ENCODE measurements at regions not wholly inside any gene's neighbourhood (a gene's known extent, or its start where the extent isn't known, plus 50 kb on each side); places are given as distances from the start of the nearest gene placed in this dataset.
A peak's percentile ranks its signal among the peaks of the same experiment; 100 is the strongest.

GRCh38 chr13:24052547-24053518 is 107.7 kb upstream of the SPATA13 start:
- no peaks in the 10 kb centered on the region for H3K79me2 ChIP-seq (ENCODE audit: control insufficient read depth, insufficient read depth, low read length)
- DNase-seq (no peak), ATAC-seq (ENCODE audit: low read depth) (no peak)
- ChIA-PET POLR2A (no interaction called here), CTCF (interaction anchor here (1.1 to 3.9 kb wide), 12 partner anchors 11 to 188 kb away, joined by 3 to 64 read pairs (median 8); no protein-coding TSS in a partner anchor)
- Mint-ChIP-seq H3K4me3 (peak overlapping the region; percentile 1), H3K9me3 (ENCODE audit: insufficient read depth) (no peaks in the 10 kb centered on the region), H3K27me3 (peaks cover 21% of the 10 kb centered on the region), H3K4me1 (peaks cover 10% of the 10 kb centered on the region), H3K27ac (peak overlapping the region; percentile 51)
- H3K27me3 ChIP-seq (replicated peaks in 1 of 4; ENCODE audit: control extremely low read depth in 1 of 4, control insufficient read depth in 3 of 4, insufficient read depth in 4 of 4, low read length in 3 of 4): peaks cover 0 to 12% (median 2%) of the 10 kb centered on the region in 4 experiments
- TF ChIP-seq CTCF (IDR thresholded peaks at IDR 0.05): no peak
- TF ChIP-seq EZH2 (IDR thresholded peaks at IDR 0.05; ENCODE audit: borderline replicate concordance, insufficient read depth, low read depth, low read length, poor library complexity, severe bottlenecking): no peak
- intact Hi-C loops (cut with micrococcal nuclease): loop anchor here (1.0 to 2.0 kb wide), 2 partner anchors 167 to 176 kb away; no protein-coding TSS in a partner anchor
- no peak overlapping the region for H3K9ac ChIP-seq (ENCODE audit: low read length)
- H3K9me3 ChIP-seq (ENCODE audit: control extremely low read depth in 1 of 3, control insufficient read depth in 2 of 3, insufficient read depth in 1 of 3, low read length in 2 of 3): no peaks in the 10 kb centered on the region
- H3K4me1 ChIP-seq (ENCODE audit: control insufficient read depth in 2 of 2, insufficient read depth in 2 of 2, low read length in 2 of 2): no peaks in the 10 kb centered on the region
- no peak overlapping the region for H3K4me2 ChIP-seq (replicated peaks; ENCODE audit: low read depth, low read length, poor library complexity, severe bottlenecking)
- WGBS (ENCODE audit: insufficient coverage): 61% methylated on average over 2 of the region's 17 CpGs
- H3K36me3 ChIP-seq (replicated peaks in 1 of 2; ENCODE audit: control extremely low read depth in 1 of 2, control insufficient read depth in 1 of 2, extremely low read depth in 1 of 2, insufficient read depth in 2 of 2, low read length in 1 of 2): no peaks in the 10 kb centered on the region
- no peak overlapping the region for H3K27ac ChIP-seq (ENCODE audit: low read length in 2 of 2)
- H3K4me3 ChIP-seq (ENCODE audit: control extremely low read depth in 1 of 5, extremely low read depth in 1 of 5, insufficient read depth in 1 of 5, low read depth in 2 of 5, low read length in 4 of 5): no peak overlapping the region
- H2AFZ ChIP-seq (ENCODE audit: insufficient read depth, low read depth, low read length, poor library complexity, severe bottlenecking): no peak overlapping the region
- no peaks in the 10 kb centered on the region for H4K20me1 ChIP-seq (ENCODE audit: control insufficient read depth, insufficient read depth, low read length, poor library complexity, severe bottlenecking)
